CD14-positive monocyte (primary cell): ENCODE measurements at regions not wholly inside any gene's neighbourhood (a gene's known extent, or its start where the extent isn't known, plus 50 kb on each side); places are given as distances from the start of the nearest gene placed in this dataset.

Experiments
- DNase-seq, 3 donors: peaks; one replicate each; pipeline ENCODE4 v3.0.0-alpha.2; 2011 to 2022
- H2AFZ ChIP-seq: 2 replicates; pipeline ENCODE4 v1.6.0; 2012; ENCODE audit warnings: mild to moderate bottlenecking, low read depth, low read length, inconsistent platforms; ENCODE audit not compliant: insufficient read depth, poor library complexity, severe bottlenecking
- H3K27ac ChIP-seq, 2 donors: 1 replicate in 1 of 2; 2 replicates in 1 of 2; pipeline ENCODE4 v1.5.1; 2012 to 2013; ENCODE audit warnings: low read length in 2 of 2, control low read depth in 1 of 2, inconsistent platforms in 1 of 2, low read depth in 1 of 2, mild to moderate bottlenecking in 1 of 2
- H3K27me3 ChIP-seq, 2 donors: one replicate each; pipeline versions ENCODE4 v1.6.0 to v1.6.1; 2011 to 2013; ENCODE audit warnings: low read length in 2 of 2; ENCODE audit not compliant: control insufficient read depth in 2 of 2, insufficient read depth in 2 of 2
- H3K36me3 ChIP-seq, 2 donors: replicated peaks in 1 of 2; 1 replicate in 1 of 2; 2 replicates in 1 of 2; pipeline versions ENCODE4 v1.5.1 to v1.6.1; 2012 to 2013; ENCODE audit warnings: low read length in 2 of 2, control low read depth in 1 of 2, inconsistent platforms in 1 of 2, mild to moderate bottlenecking in 1 of 2; ENCODE audit not compliant: insufficient read depth in 2 of 2, control insufficient read depth in 1 of 2
- H3K4me1 ChIP-seq, 2 donors: 1 replicate in 1 of 2; 2 replicates in 1 of 2; pipeline versions ENCODE4 v1.5.1 to v1.6.1; 2012 to 2013; ENCODE audit warnings: low read length in 2 of 2, control low read depth in 1 of 2, inconsistent platforms in 1 of 2, mild to moderate bottlenecking in 1 of 2, moderate library complexity in 1 of 2; ENCODE audit not compliant: insufficient read depth in 2 of 2, control insufficient read depth in 1 of 2
- H3K4me2 ChIP-seq: replicated peaks from 2 replicates; pipeline ENCODE3; 2012; ENCODE audit warnings: low read length, moderate library complexity, mild to moderate bottlenecking; ENCODE audit not compliant: poor library complexity, severe bottlenecking; ENCODE audit errors: extremely low read depth
- H3K4me3 ChIP-seq, 3 experiments: fragments of 200-600 bp in 1 of 3; sonication (generic) in 1 of 3; replicated peaks in 1 of 3; 1 replicate in 2 of 3; 2 replicates in 1 of 3; pipeline ENCODE4 v1.5.1; 2011 to 2013; ENCODE audit warnings: low read length in 3 of 3, mild to moderate bottlenecking in 3 of 3, control low read depth in 2 of 3, low read depth in 2 of 3, inconsistent platforms in 1 of 3, moderate library complexity in 1 of 3
- H3K79me2 ChIP-seq: 2 replicates; pipeline ENCODE4 v1.6.0; 2012; ENCODE audit warnings: mild to moderate bottlenecking, control low read depth, inconsistent platforms, low read length, moderate library complexity; ENCODE audit not compliant: insufficient read depth
- H3K9ac ChIP-seq: 2 replicates; pipeline ENCODE4 v1.6.0; 2017; ENCODE audit warnings: low read length, mild to moderate bottlenecking; ENCODE audit not compliant: insufficient read depth, poor library complexity, severe bottlenecking
- H3K9me3 ChIP-seq, 2 donors: replicated peaks in 1 of 2; 1 replicate in 1 of 2; 2 replicates in 1 of 2; pipeline versions ENCODE4 v1.5.1 to v1.6.1; 2012 to 2013; ENCODE audit warnings: low read length in 2 of 2, control low read depth in 1 of 2; ENCODE audit not compliant: control insufficient read depth in 1 of 2, insufficient read depth in 1 of 2
- H4K20me1 ChIP-seq: 2 replicates; pipeline ENCODE4 v1.6.0; 2012; ENCODE audit warnings: mild to moderate bottlenecking, low read length, control low read depth, moderate library complexity; ENCODE audit not compliant: insufficient read depth
- H3K27ac Mint-ChIP-seq, 7 donors: one replicate each; pipeline ENCODE4 v1.8.0; 2020; ENCODE audit warnings: mild to moderate bottlenecking in 7 of 7, mixed read lengths in 7 of 7, moderate library complexity in 6 of 7, inconsistent platforms in 2 of 7
- H3K27me3 Mint-ChIP-seq, 3 donors: one replicate each; pipeline ENCODE4 v1.8.0; 2021 to 2022; ENCODE audit warnings: low read depth in 3 of 3, mild to moderate bottlenecking in 3 of 3, mixed read lengths in 3 of 3, moderate library complexity in 3 of 3, inconsistent platforms in 1 of 3
- H3K36me3 Mint-ChIP-seq, 2 donors: one replicate each; pipeline ENCODE4 v1.8.0; 2020; ENCODE audit warnings: mixed read lengths in 2 of 2, inconsistent platforms in 1 of 2, mild to moderate bottlenecking in 1 of 2
- H3K4me1 Mint-ChIP-seq: one replicate; pipeline ENCODE4 v1.8.0; 2020; ENCODE audit warnings: mild to moderate bottlenecking, mixed read lengths
- H3K4me3 Mint-ChIP-seq, 2 donors: one replicate each; pipeline ENCODE4 v1.8.0; 2020; ENCODE audit warnings: mild to moderate bottlenecking in 2 of 2, mixed read lengths in 2 of 2, moderate library complexity in 1 of 2
- H3K9me3 Mint-ChIP-seq, 7 donors: one replicate each; pipeline ENCODE4 v1.8.0; 2020 to 2022; ENCODE audit warnings: mixed read lengths in 7 of 7, mild to moderate bottlenecking in 6 of 7, moderate library complexity in 6 of 7, inconsistent platforms in 2 of 7
- CTCF ChIP-seq: fragments of 200-600 bp; IDR thresholded peaks from one replicate; pipeline ENCODE4 v1.8.0; 2022; ENCODE audit warnings: antibody characterized with exemption, mild to moderate bottlenecking
- WGBS: methylation state at CpG from one replicate; pipeline ENCODE4 v1.1.5; 2013; ENCODE audit warnings: missing lambda C conversion rate; ENCODE audit not compliant: insufficient coverage; 5-methylcytosine and 5-hydroxymethylcytosine counted together
- intact Hi-C, 2 donors: fragments of 100-400 bp; cut with micrococcal nuclease; formaldehyde crosslinking; loops; one replicate each; pipeline versions ENCODE4 v1.15.0 to v1.15.1; 2023

- Histone ChIP-seq H3K27ac (no peak overlapping the region), H2AFZ (no peak overlapping the region), H3K9ac (no peak overlapping the region), H3K4me2 (no peak overlapping the region), H3K4me1 (no peaks in the 10 kb centered on the region), H3K79me2 (no peaks in the 10 kb centered on the region), H4K20me1 (no peaks in the 10 kb centered on the region), H3K9me3 (no peaks in the 10 kb centered on the region), H3K27me3 (no peaks in the 10 kb centered on the region), H3K4me3 (no peak overlapping the region), H3K36me3 (no peaks in the 10 kb centered on the region)
- Mint-ChIP-seq H3K27ac (no peak overlapping the region), H3K9me3 (peaks cover 0 to 3% (median 1%) of the 10 kb centered on the region in 7 donors), H3K27me3 (no peaks in the 10 kb centered on the region), H3K36me3 (no peaks in the 10 kb centered on the region), H3K4me3 (no peak overlapping the region), H3K4me1 (no peaks in the 10 kb centered on the region)
- 80% methylated on average over 1 of the region's 2 CpGs for WGBS
- no peak for TF ChIP-seq CTCF
- intact Hi-C loops: no loop called here
- DNase-seq: no peak
Observed at GRCh38 chr13:85314686-85315085, 484.5 kb downstream of the SLITRK6 start.

- H4K20me1 ChIP-seq: no peaks in the 10 kb centered on the region
- no peaks in the 10 kb centered on the region for H3K4me1 ChIP-seq
- WGBS: 80% methylated on average over 2 of the region's 6 CpGs
- H3K27ac ChIP-seq: no peak overlapping the region
- no peaks in the 10 kb centered on the region for H3K27me3 ChIP-seq
- DNase-seq: no peak
- H3K79me2 ChIP-seq: no peaks in the 10 kb centered on the region
- H3K36me3 Mint-ChIP-seq: no peaks in the 10 kb centered on the region
- no peak overlapping the region for H3K4me3 ChIP-seq
- H3K36me3 ChIP-seq: no peaks in the 10 kb centered on the region
- no peaks in the 10 kb centered on the region for H3K27me3 Mint-ChIP-seq
- H3K9me3 Mint-ChIP-seq: peaks cover 0 to 3% (median 1%) of the 10 kb centered on the region in 7 donors
- H3K9ac ChIP-seq: no peak overlapping the region
- H3K9me3 ChIP-seq: no peaks in the 10 kb centered on the region
- H3K4me3 Mint-ChIP-seq: no peak overlapping the region
- H2AFZ ChIP-seq: no peak overlapping the region
- no peak for TF ChIP-seq CTCF
- H3K4me1 Mint-ChIP-seq: no peaks in the 10 kb centered on the region
- intact Hi-C loops: no loop called here
- no peak overlapping the region for H3K4me2 ChIP-seq
- H3K27ac Mint-ChIP-seq: no peak overlapping the region
Observed at GRCh38 chr13:85313761-85314503, 485.3 kb downstream of the SLITRK6 start.
